ENCODE measurements at regions not wholly inside any gene's neighbourhood (a gene's known extent, or its start where the extent isn't known, plus 50 kb on each side); places are given as distances from the start of the nearest gene placed in this dataset.
"Not testable (repeated sequence)": the region's sequence is repeated elsewhere in the genome, so short reads cannot be mapped to it uniquely, and the experiment has no call there.

- H3K4me3 ChIP-seq (replicated peaks in 1 of 2; ENCODE audit: low read depth in 2 of 2, low read length in 2 of 2) = no peak overlapping the region
- DNase-seq (ENCODE audit: low read depth in 2 of 2) = no peak
- TF ChIP-seq, protein P1, sequence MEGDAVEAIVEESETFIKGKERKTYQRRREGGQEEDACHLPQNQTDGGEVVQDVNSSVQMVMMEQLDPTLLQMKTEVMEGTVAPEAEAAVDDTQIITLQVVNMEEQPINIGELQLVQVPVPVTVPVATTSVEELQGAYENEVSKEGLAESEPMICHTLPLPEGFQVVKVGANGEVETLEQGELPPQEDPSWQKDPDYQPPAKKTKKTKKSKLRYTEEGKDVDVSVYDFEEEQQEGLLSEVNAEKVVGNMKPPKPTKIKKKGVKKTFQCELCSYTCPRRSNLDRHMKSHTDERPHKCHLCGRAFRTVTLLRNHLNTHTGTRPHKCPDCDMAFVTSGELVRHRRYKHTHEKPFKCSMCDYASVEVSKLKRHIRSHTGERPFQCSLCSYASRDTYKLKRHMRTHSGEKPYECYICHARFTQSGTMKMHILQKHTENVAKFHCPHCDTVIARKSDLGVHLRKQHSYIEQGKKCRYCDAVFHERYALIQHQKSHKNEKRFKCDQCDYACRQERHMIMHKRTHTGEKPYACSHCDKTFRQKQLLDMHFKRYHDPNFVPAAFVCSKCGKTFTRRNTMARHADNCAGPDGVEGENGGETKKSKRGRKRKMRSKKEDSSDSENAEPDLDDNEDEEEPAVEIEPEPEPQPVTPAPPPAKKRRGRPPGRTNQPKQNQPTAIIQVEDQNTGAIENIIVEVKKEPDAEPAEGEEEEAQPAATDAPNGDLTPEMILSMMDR (IDR thresholded peaks at IDR 0.05; ENCODE audit: low read depth, low read length) = no peak
Measured at GRCh38 chr12:116664085-116664484, 73.8 kb downstream of the SPRING1 start.

DNA sequence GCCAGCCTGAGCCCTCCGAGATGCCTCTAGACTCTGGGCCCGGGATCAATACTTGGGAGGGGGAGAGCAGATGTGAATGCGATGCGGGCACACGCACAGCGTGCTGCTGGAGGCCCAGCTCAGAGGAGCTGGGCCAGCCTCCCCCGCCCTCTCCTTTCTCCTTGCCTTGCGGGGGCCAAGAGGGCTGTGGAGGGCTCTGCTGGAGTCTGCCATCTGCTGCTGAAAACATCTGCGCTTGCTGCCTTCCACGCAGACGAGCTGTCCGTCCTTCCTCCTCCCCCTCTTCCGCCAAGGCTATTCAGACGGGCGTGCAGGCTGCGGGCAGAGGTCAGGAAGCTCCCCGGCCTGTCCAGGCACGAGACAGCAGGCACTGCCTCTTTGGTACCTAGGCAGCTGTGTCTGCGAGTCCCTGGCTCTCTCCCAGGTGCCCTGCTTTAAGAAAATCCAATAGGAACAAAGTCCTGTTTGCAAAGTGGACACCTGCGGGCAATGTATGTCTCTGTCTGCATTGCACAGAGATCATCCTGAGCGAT, 75.2 kb downstream of the SPRING1 start:
- H3K4me3 ChIP-seq (replicated peaks in 1 of 2; ENCODE audit: low read depth in 2 of 2, low read length in 2 of 2) = no peak overlapping the region
- no peak for DNase-seq (ENCODE audit: low read depth in 2 of 2)

DNA sequence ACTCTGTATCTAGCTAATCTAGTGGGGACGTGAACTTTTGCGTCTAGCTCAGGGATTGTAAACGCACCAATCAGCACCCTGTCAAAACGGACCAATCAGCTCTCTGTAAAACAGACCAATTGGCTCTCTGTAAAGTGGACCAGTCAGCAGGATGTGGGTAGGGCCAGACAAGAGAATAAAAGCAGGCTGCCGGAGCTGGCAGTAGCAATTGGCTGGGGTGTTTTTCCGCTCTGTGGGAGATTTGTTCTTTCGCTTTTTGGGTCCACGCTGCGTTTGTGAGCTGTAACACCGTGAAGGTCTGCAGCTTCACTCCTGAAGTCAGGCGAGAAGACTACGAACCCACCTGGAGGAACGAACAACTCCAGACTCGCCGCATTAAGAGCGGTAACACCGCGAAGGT, 76.5 kb downstream of the SPRING1 start:
- DNase-seq (ENCODE audit: low read depth in 2 of 2) = no peak
- H3K4me3 ChIP-seq (replicated peaks in 1 of 2; ENCODE audit: low read depth in 2 of 2, low read length in 2 of 2) = no peak overlapping the region
- TF ChIP-seq, protein P1 (IDR thresholded peaks at IDR 0.05; ENCODE audit: low read depth, low read length) = no peak

More for the DNA sequence above, 75.2 kb downstream of the SPRING1 start:
- TF ChIP-seq, protein P1 (IDR thresholded peaks at IDR 0.05; ENCODE audit: low read depth, low read length) = no peak

GRCh38 chr12:116660740-116661139, 77.1 kb downstream of the SPRING1 start:
- not testable (repeated sequence) for DNase-seq (ENCODE audit: low read depth in 2 of 2); H3K4me3 ChIP-seq (replicated peaks in 1 of 2; ENCODE audit: low read depth in 2 of 2, low read length in 2 of 2)

DNA sequence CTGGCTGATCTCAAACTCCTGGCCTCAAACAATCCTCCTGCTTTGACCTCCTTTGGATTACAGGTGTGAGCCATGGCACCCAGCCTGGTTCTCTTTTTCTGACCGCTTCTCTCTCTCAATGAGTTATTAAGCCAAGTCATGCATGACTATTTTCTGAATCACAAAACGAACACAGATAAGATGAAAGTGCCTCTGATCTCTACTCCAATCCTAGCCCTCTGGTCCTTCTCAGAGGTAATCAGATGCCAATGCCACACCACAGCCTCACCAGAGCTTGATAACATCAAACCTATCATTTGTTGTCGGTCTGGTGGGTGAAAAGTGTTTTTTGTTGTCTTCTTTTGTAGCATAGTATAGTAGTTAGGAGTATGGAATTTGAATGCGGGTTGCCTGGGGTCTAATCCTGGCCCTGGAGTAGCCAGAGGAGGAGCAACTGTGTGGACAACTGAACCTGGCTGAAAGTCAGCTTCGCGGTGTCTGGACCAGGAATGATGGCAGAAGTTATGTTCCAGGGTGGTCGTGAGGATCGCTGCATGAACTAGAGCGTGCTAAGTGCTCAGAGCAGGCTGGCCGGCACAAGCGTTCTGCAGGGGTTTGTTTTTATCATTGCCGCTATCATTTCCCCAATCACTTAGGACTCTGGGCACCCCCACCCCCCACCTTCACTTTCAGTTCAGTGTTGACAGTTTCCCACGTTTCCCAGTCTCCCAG, 77.9 kb downstream of the SPRING1 start:
- H3K4me3 ChIP-seq (replicated peaks in 1 of 2; ENCODE audit: low read depth in 2 of 2, low read length in 2 of 2) = no peak overlapping the region
- DNase-seq (ENCODE audit: low read depth in 2 of 2) = peak in 1 of 2 donors; percentile 49
- TF ChIP-seq, protein P1 (IDR thresholded peaks at IDR 0.05; ENCODE audit: low read depth, low read length) = no peak

DNA sequence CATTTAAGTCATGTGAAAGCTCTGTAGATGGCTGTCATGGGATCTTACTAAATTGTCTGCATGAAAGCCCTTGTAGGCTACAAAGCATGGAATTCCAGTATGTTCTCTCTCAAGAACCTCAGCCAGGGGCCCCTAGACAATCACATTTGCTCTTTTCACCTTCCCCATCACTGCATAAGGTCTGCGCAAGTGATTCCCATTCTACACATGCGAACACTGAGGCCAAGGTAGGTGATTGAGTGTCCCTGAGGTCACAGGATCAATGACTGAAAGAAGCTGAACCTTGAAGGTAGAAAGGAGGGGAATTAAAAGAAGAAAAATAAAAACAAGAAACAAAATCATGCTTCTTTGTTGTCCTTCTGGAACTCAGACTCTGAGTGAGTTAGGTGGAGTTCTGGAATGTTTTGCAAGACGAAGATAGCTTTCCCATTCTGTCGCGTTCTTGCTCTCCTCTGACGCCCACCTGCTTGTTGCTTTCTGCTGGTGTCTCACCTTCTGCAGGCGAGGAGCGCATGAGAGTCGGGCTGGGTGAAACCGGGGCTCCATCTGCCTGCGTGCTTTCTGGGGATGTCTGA, 79.9 kb downstream of the SPRING1 start:
- TF ChIP-seq, protein P1 (IDR thresholded peaks at IDR 0.05; ENCODE audit: low read depth, low read length) = no peak
- DNase-seq (ENCODE audit: low read depth in 2 of 2) = no peak
- H3K4me3 ChIP-seq (replicated peaks in 1 of 2; ENCODE audit: low read depth in 2 of 2, low read length in 2 of 2) = peak overlapping the region; percentile 9 to 14

DNA sequence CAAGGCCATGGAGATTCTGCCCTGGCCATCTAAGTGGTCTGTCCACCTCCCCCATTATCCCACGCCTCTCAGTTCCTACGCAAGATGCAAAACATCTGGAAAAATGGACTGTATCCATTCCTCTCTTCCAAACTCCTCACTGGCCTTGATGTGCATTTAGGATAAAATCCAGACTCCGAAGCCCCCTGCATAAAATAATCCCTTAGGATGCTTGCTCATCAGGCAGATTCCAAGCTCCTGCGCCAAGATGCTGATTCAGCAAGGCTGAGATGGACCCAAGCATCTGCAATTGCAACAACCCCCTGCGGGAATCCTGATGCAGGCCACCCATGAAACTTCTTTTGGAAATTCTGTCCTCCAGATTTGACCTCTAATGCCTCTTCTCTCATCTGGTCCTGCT, 81.6 kb downstream of the SPRING1 start:
- no peak for DNase-seq (ENCODE audit: low read depth in 2 of 2)
- TF ChIP-seq, protein P1 (IDR thresholded peaks at IDR 0.05; ENCODE audit: low read depth, low read length) = no peak
- no peak overlapping the region for H3K4me3 ChIP-seq (replicated peaks in 1 of 2; ENCODE audit: low read depth in 2 of 2, low read length in 2 of 2)

Data from cardiac fibroblast (primary cell).